ENCODE measurements at regions not wholly inside any gene's neighbourhood (a gene's known extent, or its start where the extent isn't known, plus 50 kb on each side); places are given as distances from the start of the nearest gene placed in this dataset.
A peak's percentile ranks its signal among the peaks of the same experiment; 100 is the strongest.

DNA sequence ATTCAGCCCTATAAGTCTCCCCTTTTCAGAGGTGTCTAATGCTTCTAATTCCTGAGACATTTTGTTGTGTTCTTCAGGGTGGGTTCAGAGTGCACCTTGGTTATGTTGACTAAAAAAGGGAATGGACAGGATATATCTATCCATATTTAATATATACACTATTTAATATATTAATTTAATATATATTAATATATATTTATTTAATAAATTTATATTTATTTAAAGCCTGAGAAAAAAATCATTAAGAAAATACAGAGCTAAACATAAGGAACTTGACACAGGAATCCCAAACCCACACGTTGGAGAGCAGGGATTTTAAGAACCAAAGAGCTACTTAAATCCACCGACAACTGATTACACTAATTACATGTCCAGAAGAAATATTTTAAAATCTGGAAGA, 674.2 kb upstream of the KIRREL3 start:
- DNase-seq: no peak

DNA sequence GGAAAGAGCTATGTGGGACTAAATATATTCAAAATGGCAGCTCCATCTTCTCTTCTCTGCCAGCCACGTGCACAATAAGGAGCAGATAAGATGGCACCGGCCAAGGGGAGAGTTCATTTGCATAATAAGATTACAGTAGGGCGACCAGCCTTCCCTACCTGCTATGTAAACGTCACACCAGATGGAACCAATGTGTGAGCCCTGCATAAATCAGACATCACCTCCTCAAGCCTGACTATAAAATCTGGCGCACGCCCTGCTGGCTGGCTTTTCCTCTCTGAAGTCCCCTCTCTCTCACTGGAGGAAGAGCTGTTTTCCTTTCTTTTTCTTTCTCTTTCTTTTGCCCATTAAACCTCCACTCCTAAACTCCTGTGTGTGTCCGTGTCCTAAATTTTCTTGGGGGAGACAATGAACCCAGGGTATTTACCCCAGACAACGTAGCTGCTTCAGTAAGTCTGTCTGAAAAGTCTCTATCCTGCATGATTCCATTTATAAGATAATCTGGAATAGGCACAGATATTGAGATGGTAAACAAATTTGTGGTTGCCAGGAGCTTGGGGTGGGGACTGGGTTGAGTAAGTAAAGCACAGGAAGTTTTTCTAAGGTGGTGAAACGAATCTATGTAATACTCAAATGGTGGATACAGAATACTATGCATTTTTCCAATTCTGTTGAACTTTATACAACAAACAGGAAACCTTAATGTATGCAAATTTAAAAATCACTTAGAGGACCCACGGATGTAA, 670.0 kb upstream of the KIRREL3 start:
- DNase-seq: no peak

DNA sequence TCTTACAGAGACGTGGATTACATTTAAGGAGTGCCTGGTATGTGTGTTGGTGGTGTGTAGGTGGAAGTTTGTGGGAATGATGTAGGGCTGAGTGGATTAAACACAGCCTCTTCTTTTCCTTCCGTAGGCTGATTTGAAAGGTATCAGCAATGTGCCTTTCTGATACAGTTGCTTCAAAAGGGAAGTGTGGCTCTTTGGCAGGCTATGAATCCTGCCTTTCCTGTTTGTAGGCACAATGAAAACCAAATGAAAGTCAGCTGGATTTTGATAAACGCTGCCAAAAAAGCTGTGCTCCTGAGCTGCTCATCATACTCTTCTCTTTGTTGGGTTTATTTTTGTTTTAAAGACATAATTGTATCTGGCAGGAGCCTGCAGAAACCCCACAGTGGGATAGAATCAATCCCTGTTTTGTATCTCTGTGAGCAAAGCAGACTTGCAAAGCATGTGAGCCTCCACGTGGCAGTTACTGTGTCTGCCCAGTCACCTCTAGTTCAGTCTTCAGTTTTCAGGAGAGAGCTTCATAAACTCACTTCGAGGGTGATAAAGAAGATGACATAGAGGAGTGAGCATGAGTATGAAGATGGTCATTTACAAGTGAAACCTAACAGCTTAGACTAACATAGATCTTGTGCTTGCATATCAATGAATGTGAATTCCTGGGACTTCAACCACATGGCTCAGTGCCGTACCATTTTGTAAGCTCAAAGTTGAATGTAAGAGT, 655.7 kb upstream of the KIRREL3 start:
- DNase-seq: no peak

DNA sequence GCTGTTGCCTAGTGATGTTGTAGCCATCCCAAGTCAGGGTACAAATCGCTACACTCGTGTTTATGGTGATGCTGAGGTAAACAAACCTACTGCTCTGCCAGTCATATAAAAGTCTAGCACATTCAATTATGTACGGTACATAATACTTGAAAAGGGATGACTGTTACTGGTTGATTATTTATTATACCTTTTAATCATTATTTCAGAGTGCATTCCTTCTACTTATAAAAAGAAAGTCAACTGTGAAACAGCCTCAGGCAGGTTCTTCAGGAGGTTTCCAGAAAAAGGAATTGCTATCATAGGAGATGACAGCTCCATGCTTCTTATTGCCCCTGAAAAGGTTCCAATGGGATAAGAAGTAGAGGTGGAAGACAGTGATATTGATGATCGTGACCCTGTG, 652.5 kb upstream of the KIRREL3 start:
- no peak for DNase-seq

DNA sequence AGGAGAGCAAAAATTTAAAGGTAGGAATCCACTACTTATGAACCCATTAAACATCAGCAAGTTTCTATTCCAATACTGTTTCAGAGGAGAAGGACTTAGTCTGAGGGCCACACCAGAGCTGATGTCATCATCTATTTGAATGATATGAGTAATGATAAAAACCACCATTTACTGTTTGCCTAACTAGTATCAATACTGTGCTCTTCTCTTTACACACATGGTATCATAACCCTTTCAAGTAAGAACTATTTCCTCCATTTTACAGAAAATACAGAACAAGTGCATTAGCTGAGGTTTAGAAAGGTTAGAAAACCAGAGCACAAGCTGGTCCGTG, 651.3 kb upstream of the KIRREL3 start:
- no peak for DNase-seq

DNA sequence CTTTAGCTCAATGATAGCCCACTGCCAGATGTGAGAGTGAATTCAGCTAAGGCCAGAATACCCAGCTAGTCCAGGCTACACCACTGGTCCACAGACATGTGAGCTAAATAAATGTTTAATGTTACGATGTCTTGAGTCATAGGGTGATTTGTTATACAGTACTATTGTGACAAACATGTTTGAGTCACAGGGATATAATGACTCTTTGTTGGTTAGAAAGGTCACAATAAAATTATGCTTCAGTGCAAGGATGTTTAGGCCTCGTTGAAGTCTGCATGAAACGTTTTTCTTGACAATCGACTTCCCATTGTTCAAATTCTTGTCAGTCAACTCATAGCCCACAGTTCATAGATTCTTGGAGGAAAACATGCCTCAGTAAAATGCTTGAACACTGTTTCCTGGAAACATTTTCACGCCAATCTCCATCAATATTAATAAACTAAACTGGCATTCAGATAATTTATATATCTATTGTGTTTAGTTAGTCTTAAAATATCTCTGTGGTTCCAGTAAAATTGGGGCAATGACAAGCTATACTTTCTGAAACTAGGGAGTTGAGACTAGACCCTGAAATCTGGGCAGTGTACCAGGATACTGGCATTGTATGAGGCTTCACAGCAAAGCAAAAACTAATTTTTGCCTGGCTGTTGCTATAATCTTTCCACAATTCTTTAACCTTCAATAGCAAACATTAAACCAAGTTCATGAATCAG, 650.8 kb upstream of the KIRREL3 start:
- no peak for DNase-seq

DNA sequence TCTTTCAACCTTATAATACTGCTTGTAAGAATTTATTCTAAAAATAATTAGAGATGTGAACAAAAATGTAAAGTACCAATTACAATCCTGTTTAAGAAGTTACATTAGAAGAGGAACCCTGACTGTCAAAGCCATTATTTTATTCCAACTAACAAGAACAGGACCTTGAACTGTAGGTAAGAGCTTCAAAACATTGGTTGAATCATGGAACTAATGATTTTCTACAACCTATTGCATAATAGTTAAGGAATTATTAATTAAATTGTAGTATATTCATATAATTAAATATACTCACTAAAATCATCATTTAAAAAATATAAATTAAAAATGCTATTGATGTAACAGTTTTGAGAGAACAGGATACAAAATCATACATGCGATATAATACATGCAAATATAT, 649.4 kb upstream of the KIRREL3 start:
- DNase-seq: no peak

DNA sequence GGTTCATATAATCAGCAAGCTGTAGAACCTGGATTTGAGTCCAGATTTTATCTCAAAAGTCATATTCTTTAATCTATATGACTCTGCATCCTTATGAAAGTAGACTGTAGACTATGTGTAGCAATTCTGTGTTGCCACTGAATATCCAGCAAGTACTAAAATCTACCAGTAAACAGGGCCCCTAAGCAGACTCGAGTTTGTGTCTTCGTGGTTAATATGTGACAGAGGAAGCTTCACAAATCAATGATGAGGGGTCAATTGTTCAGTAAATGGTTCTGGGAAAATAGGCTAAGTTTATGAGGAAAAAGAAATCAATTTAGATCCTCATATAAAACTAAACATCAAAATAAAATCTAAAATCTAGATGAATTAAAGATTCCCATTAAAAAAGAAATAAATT, 648.5 kb upstream of the KIRREL3 start:
- no peak for DNase-seq

DNA sequence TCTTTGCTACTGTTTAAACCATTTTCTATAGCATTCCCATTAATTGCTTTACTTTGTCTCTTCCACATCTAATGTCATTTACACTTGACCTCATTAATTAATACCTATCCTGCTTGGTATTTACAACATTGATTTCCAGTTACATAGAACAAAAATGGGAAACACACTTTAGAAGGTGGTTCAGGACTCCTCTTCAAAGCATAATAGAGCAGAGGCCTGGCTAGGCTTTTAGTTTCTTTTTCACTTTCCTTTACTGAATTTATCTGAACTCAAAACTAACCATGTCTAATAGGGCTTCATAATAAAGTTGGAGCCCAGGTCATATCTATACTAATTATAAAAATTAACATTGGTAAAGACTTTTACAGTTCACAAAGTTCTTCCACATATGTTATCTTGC, 648.0 kb upstream of the KIRREL3 start:
- DNase-seq: no peak

DNA sequence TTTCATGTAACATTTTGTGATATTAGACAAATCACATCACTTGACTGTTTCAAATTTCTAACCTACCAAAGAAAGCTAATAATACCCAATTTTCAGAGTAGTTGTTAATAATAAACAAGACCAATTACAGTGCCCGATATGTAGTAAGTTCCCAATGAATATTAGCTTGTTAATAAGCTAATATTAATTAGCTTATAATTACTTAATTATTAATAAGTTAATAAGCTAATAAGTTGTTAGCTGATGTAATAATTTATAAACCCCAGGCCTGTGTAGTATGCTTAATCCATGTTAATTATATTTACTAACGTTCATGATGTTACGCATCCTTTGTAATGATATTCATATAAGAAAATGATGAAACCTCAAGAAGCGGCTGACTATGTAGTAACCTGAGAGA, 643.8 kb upstream of the KIRREL3 start:
- no peak for DNase-seq

DNA sequence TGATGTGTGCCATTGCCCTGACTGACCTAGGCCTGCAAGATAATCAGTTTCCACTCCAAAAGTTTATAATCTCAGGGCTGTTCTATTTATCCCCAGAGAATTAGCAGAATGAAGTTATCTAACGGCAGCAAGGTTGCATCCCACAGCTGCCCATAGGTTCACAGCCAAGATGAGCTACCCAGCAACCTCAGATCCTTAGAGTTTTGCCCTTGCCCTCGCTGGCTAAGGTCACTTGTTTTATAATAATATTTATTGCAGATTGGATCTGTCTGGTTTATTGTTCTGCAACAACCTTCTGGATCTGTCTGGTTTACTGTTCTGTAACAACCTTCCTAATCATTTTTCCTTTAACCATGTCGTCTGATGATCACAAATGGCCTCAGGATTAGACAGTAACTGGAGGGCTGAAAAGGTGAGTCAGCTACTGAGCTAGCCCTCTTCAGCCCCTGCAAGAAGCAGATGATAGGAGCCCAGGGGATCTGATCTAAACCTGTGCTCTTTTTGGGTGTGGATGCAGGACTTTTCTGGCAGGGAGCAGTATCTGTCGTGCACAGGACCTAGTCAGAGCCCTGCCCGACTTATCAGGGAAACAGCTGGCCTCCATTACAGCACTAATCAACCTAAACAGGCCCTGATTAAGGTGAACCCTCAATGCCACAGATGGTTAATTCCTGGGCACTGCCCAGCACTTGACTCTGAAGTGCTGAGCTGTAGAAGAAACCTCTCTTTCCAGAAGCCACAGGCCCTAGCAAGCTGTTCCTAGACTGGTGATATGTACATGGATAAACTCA, 642.9 kb upstream of the KIRREL3 start:
- DNase-seq: no peak

DNA sequence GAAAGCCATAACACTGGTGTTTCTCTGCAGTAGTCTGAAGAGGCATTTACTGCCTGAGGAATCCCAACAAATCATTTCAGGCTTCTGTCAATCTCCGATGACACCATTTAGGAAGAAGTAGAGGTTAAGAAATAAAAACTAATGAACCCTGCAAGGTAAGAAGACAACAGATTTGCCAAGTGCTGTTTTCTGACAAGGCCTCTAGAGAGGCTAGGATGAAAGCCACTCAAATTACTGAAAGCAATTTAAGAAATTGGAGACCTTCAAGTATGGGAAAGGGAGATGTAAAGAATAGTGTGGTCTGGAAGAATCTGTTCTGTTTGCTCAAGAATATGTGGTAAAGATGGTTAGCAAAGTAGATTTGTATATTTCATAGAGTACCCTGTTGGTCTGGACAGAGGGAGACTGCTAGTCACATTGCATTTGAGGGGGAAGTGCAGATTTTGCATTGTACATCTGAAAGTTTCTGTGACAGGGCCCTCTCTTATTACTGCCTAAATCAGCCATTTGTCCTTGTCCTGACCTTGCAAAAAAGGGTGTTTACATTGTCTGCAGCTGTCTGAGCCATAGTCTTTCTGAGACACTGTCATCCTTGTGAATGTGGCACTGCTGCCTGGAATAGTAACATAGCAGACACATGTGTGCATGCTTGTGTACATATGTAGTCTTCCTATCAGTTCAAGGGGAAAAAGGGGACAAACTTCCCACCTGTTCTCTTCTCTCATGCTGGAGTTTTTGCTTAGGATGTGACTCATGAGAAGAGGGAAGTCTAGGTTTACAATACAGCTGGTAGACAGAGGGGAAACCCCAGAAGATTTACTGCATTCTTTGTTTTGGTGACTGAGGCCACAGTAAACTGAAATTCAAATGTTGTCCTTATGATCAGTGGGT, 640.2 kb upstream of the KIRREL3 start:
- DNase-seq: peak in 1 of 2 experiments; percentile 2

DNA sequence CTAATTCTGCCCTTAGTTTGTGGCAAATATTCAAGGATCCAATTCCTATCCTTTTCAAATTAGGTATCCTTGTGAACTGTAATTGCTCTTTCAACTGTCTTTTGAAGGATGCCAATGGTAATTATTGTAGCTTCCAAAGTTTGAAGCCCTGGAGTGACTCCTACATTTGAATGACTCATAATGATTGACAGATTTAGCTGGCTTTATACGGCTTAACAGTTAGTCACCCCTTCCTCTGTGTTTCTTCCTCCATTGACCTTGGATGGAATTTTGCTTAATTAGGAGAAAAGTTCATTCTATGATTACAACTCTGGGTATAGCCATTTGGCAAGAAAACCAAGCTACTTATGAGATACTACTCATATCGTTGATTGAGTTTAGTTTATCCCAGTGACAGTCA, 639.3 kb upstream of the KIRREL3 start:
- no peak for DNase-seq

DNA sequence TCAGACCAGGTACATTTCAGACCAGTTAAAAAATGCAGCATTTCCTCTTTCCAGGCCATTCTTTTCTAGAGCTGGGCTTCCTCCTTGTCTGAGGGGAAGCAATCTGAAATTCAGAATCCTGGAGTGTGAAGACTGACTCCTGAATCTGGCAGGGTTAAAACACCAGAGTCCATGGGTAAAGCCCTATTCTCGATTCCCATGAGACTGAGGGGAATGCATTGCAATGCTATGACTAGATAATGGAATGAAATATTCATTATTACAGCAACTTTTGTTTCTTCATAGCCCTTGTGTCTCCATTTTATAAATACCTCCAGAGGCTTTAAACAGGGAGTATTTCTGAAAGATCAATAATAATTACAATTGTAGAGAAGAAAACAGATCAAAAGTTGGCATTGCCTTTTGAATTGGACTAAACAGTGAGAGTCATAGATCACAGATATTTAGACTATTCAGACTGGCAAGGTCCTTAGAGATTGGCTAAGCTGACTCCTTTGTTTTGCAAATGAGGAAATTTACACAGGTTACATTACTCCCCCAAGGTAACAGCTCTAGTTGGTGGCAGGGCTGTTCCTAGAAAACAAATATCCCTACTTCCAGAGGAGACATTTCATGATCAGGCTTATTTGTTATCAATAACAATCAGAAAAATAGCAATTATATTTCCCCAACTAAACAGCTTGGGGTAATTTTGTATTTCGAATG, 632.6 kb upstream of the KIRREL3 start:
- DNase-seq: no peak

DNA sequence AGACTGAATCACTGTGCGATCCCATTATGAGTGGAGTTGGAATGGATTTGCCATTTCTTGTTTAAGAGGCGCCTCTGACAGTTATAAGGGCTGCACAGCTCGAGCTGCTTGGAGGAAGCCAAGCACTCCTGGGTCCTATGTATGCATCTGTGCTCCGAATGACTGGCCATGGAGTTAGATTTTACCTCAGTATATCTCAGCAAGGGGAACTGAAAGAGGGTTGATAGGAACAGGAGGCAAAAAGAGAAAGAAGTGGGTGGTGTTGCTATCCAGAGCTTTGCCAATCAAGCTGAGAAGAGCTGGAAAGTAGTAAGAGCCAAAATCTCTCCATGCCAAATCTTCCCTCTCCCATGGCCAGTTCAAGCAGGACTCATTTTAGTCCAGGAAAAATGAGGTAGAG, 632.0 kb upstream of the KIRREL3 start:
- no peak for DNase-seq

DNA sequence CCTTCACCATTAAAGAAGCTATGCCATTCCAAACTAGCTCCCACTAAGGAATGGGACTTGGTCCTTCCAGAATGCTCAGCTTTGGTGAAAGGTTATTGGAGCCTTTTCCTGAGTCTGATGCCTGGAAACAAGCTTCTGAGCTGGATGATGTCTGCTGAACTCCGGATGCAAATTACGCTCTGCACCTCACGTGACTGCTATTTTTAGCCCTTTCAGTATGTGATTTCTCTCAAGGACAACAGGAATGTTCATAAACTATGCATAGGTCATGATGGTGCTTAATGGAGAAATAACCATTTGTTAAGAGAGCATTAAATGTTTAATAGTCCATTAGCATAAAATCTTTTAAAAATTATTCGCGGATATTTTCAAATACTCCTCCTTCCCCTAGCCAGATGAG, 631.4 kb upstream of the KIRREL3 start:
- no peak for DNase-seq

DNA sequence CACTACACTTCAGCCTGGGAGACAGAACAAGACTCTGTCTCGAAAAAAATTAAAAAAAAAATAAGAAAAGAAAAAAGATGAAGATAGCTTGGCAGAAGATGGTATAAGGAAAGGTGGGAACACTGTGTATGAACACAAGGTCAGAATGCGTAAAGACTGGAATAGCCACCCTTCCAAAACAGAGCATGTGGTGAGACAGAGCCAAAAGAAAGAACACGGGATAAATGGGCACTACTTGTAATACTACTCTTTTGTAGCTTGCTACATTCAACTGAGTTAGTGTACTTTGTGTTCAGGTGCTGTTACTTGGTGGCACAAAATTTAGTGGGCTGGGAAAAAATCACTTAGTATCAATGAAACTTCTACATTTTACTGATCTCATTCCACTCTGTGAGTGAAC, 628.6 kb upstream of the KIRREL3 start:
- no peak for DNase-seq

DNA sequence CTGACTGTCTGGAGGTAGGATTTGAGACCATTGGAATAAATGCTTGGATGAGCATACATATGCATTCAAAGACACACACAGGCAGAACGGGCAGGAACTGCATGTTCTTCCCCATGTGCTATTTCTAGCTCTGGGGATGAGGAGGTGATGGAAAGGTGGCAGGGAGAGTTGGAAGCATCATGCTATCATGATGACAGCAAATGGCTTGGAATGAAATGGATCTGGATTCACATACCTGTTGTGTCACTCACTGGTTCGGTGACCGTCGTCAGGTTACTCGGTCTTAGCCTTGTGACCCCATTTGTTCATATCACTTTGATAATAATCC, 627.9 kb upstream of the KIRREL3 start:
- no peak for DNase-seq

DNA sequence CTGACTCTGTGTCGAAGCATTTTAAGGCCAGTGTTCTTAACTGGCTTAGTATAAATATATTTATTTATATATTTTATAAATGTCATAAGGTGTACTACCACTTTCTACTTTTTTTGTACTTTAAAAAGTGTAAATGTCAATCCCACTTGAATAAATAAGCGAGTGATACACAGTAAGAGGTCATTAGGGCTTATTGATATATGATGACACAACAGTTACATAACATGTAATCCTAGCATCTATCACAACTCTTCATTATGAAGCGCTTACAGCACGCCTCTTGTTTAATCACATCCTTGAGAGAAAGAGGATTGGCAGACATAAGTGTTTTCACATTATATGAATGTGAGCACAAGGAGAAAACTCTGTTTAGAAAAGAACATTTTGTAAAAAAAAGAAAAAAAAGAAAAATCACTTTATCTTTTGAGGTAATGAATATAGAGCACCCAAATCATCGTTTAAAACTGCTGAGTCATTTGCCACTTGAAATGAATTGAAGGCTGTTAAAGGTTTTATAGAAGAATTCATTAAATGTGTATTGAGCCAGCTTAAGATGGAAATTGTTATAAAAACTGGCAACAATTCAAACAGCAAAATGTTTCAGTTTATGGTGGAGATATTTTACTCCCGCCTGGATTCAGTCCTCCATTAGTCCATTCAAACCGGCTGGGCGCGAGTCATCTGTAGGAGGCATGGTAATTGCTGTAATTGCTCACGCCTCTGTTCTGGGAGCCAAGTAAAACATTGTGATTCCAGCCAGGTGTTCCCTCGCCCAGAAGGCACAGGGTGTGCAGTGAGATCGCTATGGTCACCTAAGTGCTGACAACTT, 627.3 kb upstream of the KIRREL3 start:
- peak; percentile 13 to 25 for DNase-seq

DNA sequence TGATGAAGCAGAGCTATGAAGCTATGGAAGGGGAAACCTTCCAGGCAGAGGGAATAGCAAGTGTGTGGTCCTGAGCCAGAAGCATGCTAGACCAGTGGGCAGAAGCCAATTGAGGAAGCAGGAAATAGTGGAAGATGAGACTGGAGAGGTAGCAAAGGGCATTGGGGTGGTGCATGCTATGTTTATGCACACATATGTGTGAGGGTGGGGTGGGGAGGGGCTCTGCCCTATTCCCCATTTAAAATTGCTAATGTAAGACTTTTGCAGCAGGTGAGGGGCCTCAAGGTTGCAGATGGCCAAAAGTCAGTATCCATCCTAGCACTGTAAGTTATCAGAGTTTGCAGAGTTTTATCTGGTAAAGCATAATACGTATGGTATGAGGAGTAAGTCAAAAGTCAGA, 626.6 kb upstream of the KIRREL3 start:
- no peak for DNase-seq

DNA sequence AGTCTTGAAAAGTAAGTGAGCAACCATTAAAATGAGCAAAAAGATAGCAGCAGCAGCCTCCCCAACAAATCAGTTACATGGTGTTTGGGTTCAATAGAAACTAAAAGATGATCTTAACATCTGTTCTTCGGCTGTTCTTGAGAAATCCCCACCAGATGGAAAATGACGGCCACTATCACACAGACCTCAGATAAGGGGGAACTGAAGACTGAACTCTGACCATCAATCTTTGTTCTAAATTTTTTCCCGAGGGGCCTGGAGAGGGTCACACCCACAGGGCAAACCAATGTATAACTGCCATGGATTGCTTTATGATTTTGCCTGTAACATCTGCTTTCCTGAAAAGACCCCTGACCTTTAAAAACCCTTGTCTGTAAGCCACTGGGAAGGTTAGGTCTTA, 624.8 kb upstream of the KIRREL3 start:
- no peak for DNase-seq

All from NCI-H187 (cell line).